GM12878 (cell line): ENCODE measurements at regions not wholly inside any gene's neighbourhood (a gene's known extent, or its start where the extent isn't known, plus 50 kb on each side); places are given as distances from the start of the nearest gene placed in this dataset.

ENCODE experiments used
- ATF2 ChIP-seq: IDR thresholded peaks from 2 replicates; pipeline ENCODE4 v1.6.1; 2012; ENCODE audit warnings: low read length, inconsistent platforms
- BRCA1 ChIP-seq: IDR thresholded peaks from 2 replicates; pipeline ENCODE4 v1.6.1; 2011; ENCODE audit warnings: low read depth, low read length, improper control_type of control experiment
- CBX5 ChIP-seq: sonication (generic); IDR thresholded peaks from 2 replicates; pipeline ENCODE4 v1.6.1; 2016; ENCODE audit warnings: low read depth, moderate library complexity, mild to moderate bottlenecking, inconsistent platforms
- CTCF ChIP-seq, 3 experiments: IDR thresholded peaks in 2 of 3; conservative IDR thresholded peaks in 1 of 3; 2 replicates each; pipeline ENCODE4 v1.5.1; 2011; ENCODE audit warnings: low read depth in 3 of 3, low read length in 3 of 3, mild to moderate bottlenecking in 3 of 3, control low read depth in 2 of 3, moderate library complexity in 2 of 3, inconsistent platforms in 1 of 3, mixed read lengths in 1 of 3; ENCODE audit not compliant: control insufficient read depth in 2 of 3, insufficient read depth in 1 of 3; ENCODE audit errors: extremely low read depth in 1 of 3
- CUX1 ChIP-seq: IDR thresholded peaks from 2 replicates; pipeline ENCODE4 v1.6.1; 2012; ENCODE audit warnings: improper control_type of control experiment, low read depth, low read length; ENCODE audit not compliant: insufficient replicate concordance
- HCFC1 ChIP-seq: fragments of 150-350 bp; IDR thresholded peaks from 2 replicates; pipeline ENCODE4 v1.6.1; 2014; ENCODE audit warnings: low read length
- KAT2A ChIP-seq: conservative IDR thresholded peaks from 2 replicates; pipeline ENCODE4 v1.6.1; 2011; ENCODE audit warnings: low read depth, low read length; ENCODE audit not compliant: control insufficient read depth
- MXI1 ChIP-seq: fragments of 150-350 bp; IDR thresholded peaks from 2 replicates; pipeline ENCODE4 v1.6.1; 2011; ENCODE audit warnings: low read depth, mild to moderate bottlenecking, inconsistent platforms, low read length, improper control_type of control experiment
- NFYA ChIP-seq: IDR thresholded peaks from 2 replicates; pipeline ENCODE4 v1.6.1; 2011; ENCODE audit warnings: low read depth, mild to moderate bottlenecking, low read length, improper control_type of control experiment, borderline replicate concordance
- POLR2AphosphoS5 ChIP-seq: IDR thresholded peaks from 2 replicates; pipeline ENCODE4 v1.6.1; 2011; ENCODE audit warnings: mild to moderate bottlenecking, low read length, inconsistent platforms
- SMC3 ChIP-seq: IDR thresholded peaks from 2 replicates; pipeline ENCODE4 v1.6.1; 2011; ENCODE audit warnings: low read length, improper control_type of control experiment, borderline replicate concordance
- TARDBP ChIP-seq: IDR thresholded peaks from 2 replicates; pipeline ENCODE4 v1.6.1; 2016; ENCODE audit warnings: borderline replicate concordance
- ZSCAN29 ChIP-seq: fragments of 450-650 bp; IDR thresholded peaks from 2 replicates; pipeline ENCODE4 v1.6.1; 2017; ENCODE audit warnings: mild to moderate bottlenecking, moderate library complexity

- no peak for TF ChIP-seq CTCF (IDR thresholded peaks at IDR 0.05 in 2 of 3, conservative IDR thresholded peaks at IDR 0.05 in 1 of 3; ENCODE audit: control insufficient read depth in 2 of 3, extremely low read depth in 1 of 3, insufficient read depth in 1 of 3, low read depth in 3 of 3, low read length in 3 of 3)
- TF ChIP-seq HCFC1, result no peak
- no peak for TF ChIP-seq POLR2AphosphoS5
- TF ChIP-seq ATF2, result no peak
- no peak for TF ChIP-seq KAT2A
- no peak for TF ChIP-seq CUX1
- TF ChIP-seq BRCA1, result no peak
- TF ChIP-seq CBX5, result no peak
- no peak for TF ChIP-seq MXI1
- no peak for TF ChIP-seq ZSCAN29
- no peak for TF ChIP-seq TARDBP
- no peak for TF ChIP-seq NFYA
- no peak for TF ChIP-seq SMC3
Observed at GRCh38 chr13:104315606-104316005, 1249.4 kb upstream of the SLC10A2 start.
